ENCODE measurements at regions not wholly inside any gene's neighbourhood (a gene's known extent, or its start where the extent isn't known, plus 50 kb on each side); places are given as distances from the start of the nearest gene placed in this dataset.

- Histone ChIP-seq H2BK120ac (ENCODE audit: low read depth, low read length) (no peak overlapping the region), H3K4me1 (ENCODE audit: control insufficient read depth in 2 of 2, insufficient read depth in 1 of 2, low read depth in 1 of 2, low read length in 2 of 2) (peaks cover 0 to 11% of the 10 kb centered on the region in 2 donors), H2AFZ (ENCODE audit: low read length) (no peak overlapping the region), H4K91ac (ENCODE audit: low read depth, low read length, poor library complexity) (no peak overlapping the region), H2BK15ac (ENCODE audit: low read length) (no peak overlapping the region), H3K27ac (replicated peaks; ENCODE audit: low read length) (no peak overlapping the region), H3K79me1 (ENCODE audit: low read depth, low read length) (no peaks in the 10 kb centered on the region), H3K4me2 (ENCODE audit: insufficient read depth, low read length, poor library complexity, severe bottlenecking) (no peak overlapping the region), H2BK5ac (ENCODE audit: low read length) (no peak overlapping the region), H3K36me3 (replicated peaks in 1 of 2; ENCODE audit: control insufficient read depth in 2 of 2, insufficient read depth in 2 of 2, low read length in 2 of 2) (no peaks in the 10 kb centered on the region), H3K4me3 (ENCODE audit: low read length in 2 of 2) (no peak overlapping the region), H3K23ac (ENCODE audit: low read depth, low read length, poor library complexity) (no peak overlapping the region), H3K27me3 (ENCODE audit: control insufficient read depth in 3 of 3, insufficient read depth in 3 of 3, low read depth in 1 of 3, low read length in 3 of 3) (no peaks in the 10 kb centered on the region), H3K9ac (ENCODE audit: low read depth, low read length, poor library complexity) (no peak overlapping the region), H3K18ac (ENCODE audit: low read length) (no peak overlapping the region), H3K9me3 (replicated peaks in 1 of 2; ENCODE audit: control insufficient read depth in 2 of 2, insufficient read depth in 1 of 2, low read depth in 1 of 2, low read length in 2 of 2) (no peaks in the 10 kb centered on the region), H2AK5ac (ENCODE audit: low read depth, low read length) (no peak overlapping the region), H4K8ac (ENCODE audit: low read depth, low read length) (no peak overlapping the region), H3K4ac (ENCODE audit: low read length) (no peak overlapping the region), H2BK12ac (ENCODE audit: low read length) (no peak overlapping the region), H3K14ac (ENCODE audit: low read length) (no peak overlapping the region)
- DNase-seq (ENCODE audit: low spot score), result no peak
- WGBS, 2 donors (ENCODE audit: extremely low coverage in 2 of 2, insufficient read length in 2 of 2, insufficient replicate concordance in 1 of 2), result no CpG with 5 or more reads among the region's 3 CpGs
These were observed 547.8 kb downstream of the CDH26 start for GRCh38 chr20:60506061-60506460.

- no peak overlapping the region for H2BK15ac ChIP-seq (ENCODE audit: low read length)
- no peaks in the 10 kb centered on the region for H3K9me3 ChIP-seq (replicated peaks in 1 of 2; ENCODE audit: control insufficient read depth in 2 of 2, insufficient read depth in 1 of 2, low read depth in 1 of 2, low read length in 2 of 2)
- no peak overlapping the region for H2AFZ ChIP-seq (ENCODE audit: low read length)
- H3K27ac ChIP-seq (replicated peaks; ENCODE audit: low read length), result no peak overlapping the region
- H3K9ac ChIP-seq (ENCODE audit: low read depth, low read length, poor library complexity), result no peak overlapping the region
- no peak overlapping the region for H3K4ac ChIP-seq (ENCODE audit: low read length)
- H2BK120ac ChIP-seq (ENCODE audit: low read depth, low read length), result no peak overlapping the region
- H3K18ac ChIP-seq (ENCODE audit: low read length), result no peak overlapping the region
- H3K79me1 ChIP-seq (ENCODE audit: low read depth, low read length), result no peaks in the 10 kb centered on the region
- H3K4me3 ChIP-seq (ENCODE audit: low read length in 2 of 2), result no peak overlapping the region
- no peak overlapping the region for H4K91ac ChIP-seq (ENCODE audit: low read depth, low read length, poor library complexity)
- peaks cover 0 to 11% of the 10 kb centered on the region in 2 donors for H3K4me1 ChIP-seq (ENCODE audit: control insufficient read depth in 2 of 2, insufficient read depth in 1 of 2, low read depth in 1 of 2, low read length in 2 of 2)
- no peak overlapping the region for H3K23ac ChIP-seq (ENCODE audit: low read depth, low read length, poor library complexity)
- no peak overlapping the region for H3K14ac ChIP-seq (ENCODE audit: low read length)
- no peak overlapping the region for H2BK12ac ChIP-seq (ENCODE audit: low read length)
- H3K36me3 ChIP-seq (replicated peaks in 1 of 2; ENCODE audit: control insufficient read depth in 2 of 2, insufficient read depth in 2 of 2, low read length in 2 of 2), result no peaks in the 10 kb centered on the region
- WGBS, 2 donors (ENCODE audit: extremely low coverage in 2 of 2, insufficient read length in 2 of 2, insufficient replicate concordance in 1 of 2), result no CpG with 5 or more reads among the region's 9 CpGs
- no peak overlapping the region for H4K8ac ChIP-seq (ENCODE audit: low read depth, low read length)
- no peaks in the 10 kb centered on the region for H3K27me3 ChIP-seq (ENCODE audit: control insufficient read depth in 3 of 3, insufficient read depth in 3 of 3, low read depth in 1 of 3, low read length in 3 of 3)
- H2BK5ac ChIP-seq (ENCODE audit: low read length), result no peak overlapping the region
- H2AK5ac ChIP-seq (ENCODE audit: low read depth, low read length), result no peak overlapping the region
- no peak for DNase-seq (ENCODE audit: low spot score)
- no peak overlapping the region for H3K4me2 ChIP-seq (ENCODE audit: insufficient read depth, low read length, poor library complexity, severe bottlenecking)
These were observed 549.0 kb downstream of the CDH26 start for GRCh38 chr20:60507087-60507694.

- H3K79me1 ChIP-seq (ENCODE audit: low read depth, low read length), result no peaks in the 10 kb centered on the region
- H4K91ac ChIP-seq (ENCODE audit: low read depth, low read length, poor library complexity), result no peak overlapping the region
- H3K18ac ChIP-seq (ENCODE audit: low read length), result peak overlapping the region; percentile 15
- no peak for DNase-seq (ENCODE audit: low spot score)
- no peak overlapping the region for H2AFZ ChIP-seq (ENCODE audit: low read length)
- H3K36me3 ChIP-seq (replicated peaks in 1 of 2; ENCODE audit: control insufficient read depth in 2 of 2, insufficient read depth in 2 of 2, low read length in 2 of 2), result no peaks in the 10 kb centered on the region
- H3K4ac ChIP-seq (ENCODE audit: low read length), result no peak overlapping the region
- no peak overlapping the region for H2BK12ac ChIP-seq (ENCODE audit: low read length)
- no peak overlapping the region for H2BK15ac ChIP-seq (ENCODE audit: low read length)
- H3K27ac ChIP-seq (replicated peaks; ENCODE audit: low read length), result no peak overlapping the region
- no peaks in the 10 kb centered on the region for H3K27me3 ChIP-seq (ENCODE audit: control insufficient read depth in 3 of 3, insufficient read depth in 3 of 3, low read depth in 1 of 3, low read length in 3 of 3)
- no peak overlapping the region for H3K9ac ChIP-seq (ENCODE audit: low read depth, low read length, poor library complexity)
- H2AK5ac ChIP-seq (ENCODE audit: low read depth, low read length), result no peak overlapping the region
- no peak overlapping the region for H4K8ac ChIP-seq (ENCODE audit: low read depth, low read length)
- no CpG with 5 or more reads among the region's 4 CpGs for WGBS, 2 donors (ENCODE audit: extremely low coverage in 2 of 2, insufficient read length in 2 of 2, insufficient replicate concordance in 1 of 2)
- peaks cover 6 to 16% of the 10 kb centered on the region in 2 donors for H3K4me1 ChIP-seq (ENCODE audit: control insufficient read depth in 2 of 2, insufficient read depth in 1 of 2, low read depth in 1 of 2, low read length in 2 of 2)
- H2BK5ac ChIP-seq (ENCODE audit: low read length), result no peak overlapping the region
- H3K14ac ChIP-seq (ENCODE audit: low read length), result no peak overlapping the region
- H3K4me2 ChIP-seq (ENCODE audit: insufficient read depth, low read length, poor library complexity, severe bottlenecking), result no peak overlapping the region
- H3K23ac ChIP-seq (ENCODE audit: low read depth, low read length, poor library complexity), result no peak overlapping the region
- H2BK120ac ChIP-seq (ENCODE audit: low read depth, low read length), result no peak overlapping the region
- no peaks in the 10 kb centered on the region for H3K9me3 ChIP-seq (replicated peaks in 1 of 2; ENCODE audit: control insufficient read depth in 2 of 2, insufficient read depth in 1 of 2, low read depth in 1 of 2, low read length in 2 of 2)
- no peak overlapping the region for H3K4me3 ChIP-seq (ENCODE audit: low read length in 2 of 2)
These were observed 551.2 kb downstream of the CDH26 start for GRCh38 chr20:60509407-60509806.

GRCh38 chr20:60510356-60510755, 552.1 kb downstream of the CDH26 start:
- no peak overlapping the region for H3K27ac ChIP-seq (replicated peaks; ENCODE audit: low read length)
- H3K79me1 ChIP-seq (ENCODE audit: low read depth, low read length), result no peaks in the 10 kb centered on the region
- no peaks in the 10 kb centered on the region for H3K27me3 ChIP-seq (ENCODE audit: control insufficient read depth in 3 of 3, insufficient read depth in 3 of 3, low read depth in 1 of 3, low read length in 3 of 3)
- H3K36me3 ChIP-seq (replicated peaks in 1 of 2; ENCODE audit: control insufficient read depth in 2 of 2, insufficient read depth in 2 of 2, low read length in 2 of 2), result no peaks in the 10 kb centered on the region
- H2AFZ ChIP-seq (ENCODE audit: low read length), result no peak overlapping the region
- no peak overlapping the region for H2BK120ac ChIP-seq (ENCODE audit: low read depth, low read length)
- H3K9ac ChIP-seq (ENCODE audit: low read depth, low read length, poor library complexity), result no peak overlapping the region
- H4K8ac ChIP-seq (ENCODE audit: low read depth, low read length), result no peak overlapping the region
- H3K4me2 ChIP-seq (ENCODE audit: insufficient read depth, low read length, poor library complexity, severe bottlenecking), result no peak overlapping the region
- no peak for DNase-seq (ENCODE audit: low spot score)
- no peak overlapping the region for H3K18ac ChIP-seq (ENCODE audit: low read length)
- H3K4me3 ChIP-seq (ENCODE audit: low read length in 2 of 2), result no peak overlapping the region
- no peak overlapping the region for H3K23ac ChIP-seq (ENCODE audit: low read depth, low read length, poor library complexity)
- no peak overlapping the region for H3K14ac ChIP-seq (ENCODE audit: low read length)
- no peak overlapping the region for H4K91ac ChIP-seq (ENCODE audit: low read depth, low read length, poor library complexity)
- peaks cover 6 to 16% of the 10 kb centered on the region in 2 donors for H3K4me1 ChIP-seq (ENCODE audit: control insufficient read depth in 2 of 2, insufficient read depth in 1 of 2, low read depth in 1 of 2, low read length in 2 of 2)
- no peak overlapping the region for H2AK5ac ChIP-seq (ENCODE audit: low read depth, low read length)
- no peak overlapping the region for H2BK12ac ChIP-seq (ENCODE audit: low read length)
- no CpG with 5 or more reads among the region's 4 CpGs for WGBS, 2 donors (ENCODE audit: extremely low coverage in 2 of 2, insufficient read length in 2 of 2, insufficient replicate concordance in 1 of 2)
- no peak overlapping the region for H2BK15ac ChIP-seq (ENCODE audit: low read length)
- no peaks in the 10 kb centered on the region for H3K9me3 ChIP-seq (replicated peaks in 1 of 2; ENCODE audit: control insufficient read depth in 2 of 2, insufficient read depth in 1 of 2, low read depth in 1 of 2, low read length in 2 of 2)
- no peak overlapping the region for H3K4ac ChIP-seq (ENCODE audit: low read length)
- H2BK5ac ChIP-seq (ENCODE audit: low read length), result no peak overlapping the region

Data from neuronal stem cell (in vitro differentiated cells).